HL-60 (cell line): ENCODE measurements at regions not wholly inside any gene's neighbourhood (a gene's known extent, or its start where the extent isn't known, plus 50 kb on each side); places are given as distances from the start of the nearest gene placed in this dataset.

Experiments used
- DNase-seq, 2 experiments: peaks; one replicate each; pipeline ENCODE4 v3.0.0-alpha.2; 2010 to 2020; ENCODE audit warnings: low read depth in 1 of 2, low spot score in 1 of 2
- H3K27ac ChIP-seq: fragments of 250-450 bp; sonication (Bioruptor Pico); replicated peaks from 2 replicates; pipeline ENCODE4 v1.5.1; 2020; ENCODE audit warnings: mild to moderate bottlenecking, moderate library complexity
- H3K27me3 ChIP-seq: fragments of 250-450 bp; sonication (Bioruptor Pico); 2 replicates; pipeline ENCODE4 v1.5.1; 2021; ENCODE audit warnings: mild to moderate bottlenecking, moderate library complexity; ENCODE audit not compliant: insufficient read depth, poor library complexity, severe bottlenecking
- H3K4me3 ChIP-seq: replicated peaks from 2 replicates; pipeline ENCODE4 v1.5.1; 2011; ENCODE audit warnings: mild to moderate bottlenecking, control low read depth, low read length; ENCODE audit not compliant: insufficient read depth
- CTCF ChIP-seq: IDR thresholded peaks from one replicate; pipeline ENCODE4 v1.5.1; 2011; ENCODE audit warnings: low read length, control low read depth, inconsistent platforms; ENCODE audit not compliant: insufficient read depth
- GABPA ChIP-seq: IDR thresholded peaks from 2 replicates; pipeline ENCODE4 v1.6.1; 2012; ENCODE audit warnings: low read depth
- POLR2AphosphoS5 ChIP-seq: IDR thresholded peaks from 2 replicates; pipeline ENCODE4 v1.6.1; 2012; ENCODE audit warnings: low read depth
- REST ChIP-seq: IDR thresholded peaks from 2 replicates; pipeline ENCODE4 v1.6.1; 2012; ENCODE audit warnings: low read depth; ENCODE audit not compliant: insufficient replicate concordance
- SPI1 ChIP-seq: IDR thresholded peaks from 2 replicates; pipeline ENCODE4 v1.6.1; 2012; ENCODE audit warnings: low read depth, mild to moderate bottlenecking, borderline replicate concordance

DNA sequence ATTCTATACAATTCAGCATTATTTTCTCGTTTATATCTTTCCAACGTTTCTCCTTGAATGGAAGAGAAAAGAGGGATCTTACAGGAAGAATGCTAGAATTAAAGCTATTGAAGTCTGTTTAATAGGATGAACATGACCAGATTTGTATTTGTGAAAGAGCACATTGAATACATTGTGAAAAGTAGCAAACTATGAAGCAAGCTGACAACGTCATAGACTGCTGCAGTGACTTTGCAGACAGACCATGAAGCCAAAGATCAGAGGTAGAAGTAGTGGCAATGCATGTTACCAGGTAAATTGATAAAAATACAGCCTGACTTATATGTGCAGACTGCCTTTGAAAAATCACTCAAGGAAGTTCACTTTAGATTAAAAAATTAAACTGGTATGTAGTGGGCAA is 146.1 kb downstream of the RASSF9 start:
- Histone ChIP-seq H3K4me3 (no peak overlapping the region), H3K27me3 (no peaks in the 10 kb centered on the region), H3K27ac (no peak overlapping the region)
- DNase-seq = no peak
- no peak for TF ChIP-seq POLR2AphosphoS5
- TF ChIP-seq SPI1 = no peak
- TF ChIP-seq CTCF = no peak
- TF ChIP-seq REST = no peak
- no peak for TF ChIP-seq GABPA

DNA sequence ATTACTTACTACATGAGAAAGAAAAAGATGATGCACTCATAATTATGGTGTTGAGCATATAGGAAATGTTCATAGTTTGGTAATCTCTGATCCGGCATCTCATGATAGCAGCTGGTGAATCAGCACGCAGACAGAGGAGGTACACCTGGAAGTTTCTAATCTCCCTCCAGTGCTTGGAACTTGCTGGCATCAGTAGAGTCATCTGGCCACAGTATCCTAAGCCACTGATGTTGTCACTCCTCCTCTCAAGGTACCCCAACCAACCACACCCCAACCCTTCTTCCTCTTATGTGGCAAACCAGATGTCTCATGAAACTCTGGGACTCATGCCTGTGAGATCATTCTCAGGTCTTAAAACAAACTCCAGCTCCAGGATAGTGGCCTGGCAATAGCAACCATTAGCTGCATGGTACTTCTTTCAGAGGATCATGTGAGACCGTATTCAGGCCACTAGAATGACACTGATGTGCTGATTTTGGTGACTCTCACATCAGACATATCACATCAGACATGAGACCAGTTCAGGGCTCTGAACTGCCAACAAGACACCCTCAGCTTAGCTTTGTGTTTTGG is 143.0 kb downstream of the RASSF9 start:
- Histone ChIP-seq H3K4me3 (no peak overlapping the region), H3K27me3 (no peaks in the 10 kb centered on the region), H3K27ac (no peak overlapping the region)
- DNase-seq = no peak
- TF ChIP-seq SPI1 (no peak), POLR2AphosphoS5 (no peak), CTCF (no peak), REST (no peak), GABPA (no peak)

DNA sequence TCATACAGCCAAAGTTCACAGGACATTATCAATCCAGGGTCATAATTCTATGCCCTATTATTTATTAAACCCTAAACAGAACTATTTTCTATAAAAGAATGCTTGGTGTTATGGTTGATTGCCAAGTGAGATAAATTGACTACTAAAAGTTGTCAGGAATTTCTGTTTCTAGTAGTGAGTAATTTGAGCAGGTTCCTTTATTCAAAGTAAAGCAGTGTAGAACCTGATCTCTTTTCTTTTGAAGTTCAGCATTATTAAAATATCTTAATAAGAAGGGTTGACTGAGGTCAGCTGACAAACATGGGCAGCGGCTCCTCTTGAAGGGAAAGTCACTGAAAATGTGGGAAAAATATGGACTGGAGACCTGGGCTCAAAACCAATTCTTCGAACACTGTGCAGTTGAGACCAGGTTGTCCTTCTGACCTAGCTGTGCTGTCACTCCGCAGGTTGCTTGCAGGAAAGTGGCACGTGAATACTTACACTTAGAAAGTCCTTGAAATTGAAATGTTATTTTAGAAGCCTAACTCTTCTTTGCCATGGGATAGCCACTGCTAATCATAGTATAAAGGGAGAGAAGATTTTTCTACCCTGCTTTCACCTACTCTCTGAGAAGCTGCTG is 141.0 kb downstream of the RASSF9 start:
- Histone ChIP-seq H3K27me3 (no peaks in the 10 kb centered on the region), H3K27ac (no peak overlapping the region), H3K4me3 (no peak overlapping the region)
- DNase-seq = no peak
- TF ChIP-seq CTCF (no peak), POLR2AphosphoS5 (no peak), GABPA (no peak), REST (no peak), SPI1 (no peak)
